ENCODE measurements at regions not wholly inside any gene's neighbourhood (a gene's known extent, or its start where the extent isn't known, plus 50 kb on each side); places are given as distances from the start of the nearest gene placed in this dataset.

DNA sequence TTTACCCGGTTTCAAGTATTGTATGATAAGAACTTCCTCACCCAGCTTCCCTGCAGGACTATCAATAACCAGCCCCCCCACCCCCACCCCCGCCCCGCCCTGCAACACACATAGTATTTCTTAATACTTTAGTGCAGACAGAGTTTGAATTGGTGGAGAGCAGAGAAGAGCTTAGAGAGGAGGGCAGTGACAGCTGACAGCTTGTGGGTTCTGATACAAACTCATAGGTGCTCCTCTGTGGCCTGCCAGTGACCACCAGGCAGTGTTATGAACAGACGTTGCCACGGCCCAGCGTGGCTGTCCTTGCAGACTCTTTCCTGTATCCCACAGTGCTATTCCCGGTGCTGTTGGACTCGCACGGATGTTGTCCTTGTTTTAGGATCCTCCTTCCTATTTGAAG, 186.9 kb upstream of the ADO start:
- TF ChIP-seq POLR2A (IDR thresholded peaks at IDR 0.05; ENCODE audit: low read depth, low read length) (no peak), POLR2AphosphoS5 (IDR thresholded peaks at IDR 0.05; ENCODE audit: low read depth, low read length) (no peak), TAF1 (IDR thresholded peaks at IDR 0.05; ENCODE audit: low read depth, low read length) (no peak)

All from GM12891 (cell line).